HG03025 (cell line): ENCODE measurements at regions not wholly inside any gene's neighbourhood (a gene's known extent, or its start where the extent isn't known, plus 50 kb on each side); places are given as distances from the start of the nearest gene placed in this dataset.
"Not testable (repeated sequence)": the region's sequence is repeated elsewhere in the genome, so short reads cannot be mapped to it uniquely, and the experiment has no call there.

Experiments used
- ATAC-seq: cut with Tn5 transposase; IDR thresholded peaks from one replicate; pipeline ENCODE4 v1.9.1; 2021; ENCODE audit warnings: mild to moderate bottlenecking, moderate library complexity; ENCODE audit not compliant: unreplicated experiment, low FRiP score

- no peak for ATAC-seq
These were observed 115.0 kb upstream of the SLIT3 start for GRCh38 chr5:169415948-169416347.

GRCh38 chr5:169415371-169415770 lies 114.4 kb upstream of the SLIT3 start:
- ATAC-seq = no peak

DNA sequence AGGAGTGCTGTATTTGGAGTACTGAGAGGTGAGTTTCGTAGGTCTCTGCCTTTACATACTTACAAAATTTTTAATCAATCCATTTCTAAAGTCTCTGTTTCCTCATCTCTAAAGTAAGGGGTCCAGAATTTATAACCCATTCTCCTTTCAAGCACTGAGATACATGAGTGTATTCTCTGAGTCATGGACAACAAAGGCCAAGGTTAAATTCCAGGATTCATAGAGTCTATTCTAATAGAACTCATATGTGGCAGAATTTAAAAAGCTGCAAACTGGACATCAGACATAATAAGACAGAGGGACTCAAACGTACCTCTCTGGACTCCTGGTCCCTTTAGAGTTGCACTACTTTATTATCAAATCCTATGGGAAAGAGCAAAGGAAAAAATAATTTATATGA lies 112.5 kb upstream of the SLIT3 start:
- ATAC-seq = no peak

- ATAC-seq = no peak
These were observed 111.9 kb upstream of the SLIT3 start for GRCh38 chr5:169412831-169413230.

- no peak for ATAC-seq
These were observed 111.0 kb upstream of the SLIT3 start for GRCh38 chr5:169411786-169412430.

- no peak for ATAC-seq
These were observed 110.3 kb upstream of the SLIT3 start for GRCh38 chr5:169410996-169411783.

DNA sequence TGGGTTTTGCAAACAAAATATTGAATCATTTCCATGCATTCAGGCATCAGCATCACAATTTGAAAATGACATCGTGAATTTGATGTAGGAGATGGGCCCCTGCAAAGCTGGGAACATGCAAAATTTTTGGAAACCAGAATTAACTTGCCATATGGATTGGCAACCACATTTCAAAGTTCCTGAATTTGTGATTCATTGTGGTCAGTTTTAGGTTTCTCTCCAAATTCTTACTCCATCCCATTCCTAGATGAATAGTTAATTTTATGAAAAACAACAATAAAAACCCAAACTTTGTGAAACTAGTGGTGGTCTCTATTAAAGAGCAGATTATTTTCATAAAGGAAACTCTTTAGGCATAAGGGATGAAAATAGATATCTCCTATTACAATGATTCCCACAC lies 107.8 kb upstream of the SLIT3 start:
- no peak for ATAC-seq

DNA sequence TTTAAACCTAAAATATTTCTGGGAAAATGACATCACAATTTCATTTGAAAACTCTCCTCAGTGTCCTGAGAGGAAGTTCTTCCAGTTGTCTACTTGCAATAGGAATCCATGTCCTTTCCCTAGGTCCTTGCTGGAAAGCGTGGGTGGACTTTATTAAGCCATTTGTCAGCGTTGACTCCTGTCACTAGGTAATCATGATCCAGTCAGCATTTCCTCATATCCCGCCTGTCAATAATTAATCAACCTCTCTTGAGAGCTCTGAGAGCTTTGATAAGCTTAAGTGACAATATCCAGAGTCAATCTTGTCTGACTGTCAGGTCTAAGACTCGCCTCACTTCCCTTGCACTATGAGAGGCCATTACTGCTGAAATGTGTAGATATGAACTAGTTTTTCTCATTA lies 107.2 kb upstream of the SLIT3 start:
- ATAC-seq = no peak

- no peak for ATAC-seq
These were observed 103.3 kb upstream of the SLIT3 start for GRCh38 chr5:169404223-169404622.

DNA sequence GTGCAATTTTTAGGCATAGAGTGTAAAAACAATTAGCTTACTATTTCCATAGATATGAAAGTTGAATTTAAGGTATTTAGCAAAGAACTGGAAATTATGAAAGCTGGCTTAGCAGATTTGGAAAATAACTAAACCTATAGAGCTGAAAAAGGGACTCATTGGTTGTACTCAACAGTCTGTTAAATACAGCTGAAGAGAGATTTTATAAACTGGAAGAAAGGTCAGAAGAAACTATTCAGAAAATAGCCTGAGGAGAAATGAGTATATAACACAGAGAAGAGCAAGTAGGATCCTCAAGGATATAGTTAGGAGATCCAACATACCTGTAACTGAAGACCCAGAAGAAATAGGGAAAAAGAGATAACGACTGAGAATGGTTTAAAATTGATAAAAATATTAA lies 97.6 kb upstream of the SLIT3 start:
- ATAC-seq = no peak

DNA sequence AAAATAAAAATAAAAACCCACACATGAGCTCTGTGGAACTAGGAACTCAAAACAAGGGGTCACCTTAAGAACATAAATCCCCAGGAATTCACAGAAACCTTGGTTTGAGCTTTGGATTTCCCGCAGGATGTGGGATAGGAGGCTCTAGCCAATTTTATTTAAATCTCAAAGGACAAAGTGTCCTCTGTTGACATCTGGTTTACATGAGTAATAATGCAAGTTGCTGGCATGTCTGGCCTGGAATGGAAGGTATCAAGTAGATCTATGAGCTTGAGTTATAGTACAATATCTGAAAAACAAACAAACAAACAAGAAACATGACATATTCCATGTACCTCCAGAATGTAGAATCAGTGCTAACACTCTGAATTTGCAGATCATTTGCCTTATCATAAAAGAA lies 94.2 kb upstream of the SLIT3 start:
- no peak for ATAC-seq

GRCh38 chr5:169394371-169394770 lies 93.4 kb upstream of the SLIT3 start:
- no peak for ATAC-seq

GRCh38 chr5:169393907-169394306 lies 93.0 kb upstream of the SLIT3 start:
- ATAC-seq = no peak

DNA sequence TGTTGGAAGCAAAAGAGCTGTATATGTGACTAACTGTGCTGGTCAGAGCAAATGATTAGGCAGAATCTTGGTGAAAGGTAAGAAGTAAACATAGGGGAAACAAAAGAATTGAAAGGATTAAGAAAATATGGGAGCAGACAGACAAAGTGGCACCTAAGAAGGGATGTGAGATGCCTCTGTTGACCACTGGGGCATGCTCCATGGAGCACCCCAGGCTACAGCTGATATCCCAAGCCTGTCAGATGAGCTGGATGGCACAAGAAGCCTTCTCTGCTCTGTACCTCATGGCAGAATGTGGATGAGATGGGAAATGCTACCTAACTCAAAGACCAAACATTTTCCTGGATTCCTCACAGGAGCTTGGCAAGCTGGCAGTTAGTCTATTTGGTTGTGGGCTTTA lies 89.3 kb upstream of the SLIT3 start:
- ATAC-seq = no peak

- no peak for ATAC-seq
These were observed 88.4 kb upstream of the SLIT3 start for GRCh38 chr5:169389318-169389717.

- no peak for ATAC-seq
These were observed 84.7 kb upstream of the SLIT3 start for GRCh38 chr5:169385636-169386035.

GRCh38 chr5:169384661-169385060 lies 83.7 kb upstream of the SLIT3 start:
- no peak for ATAC-seq

DNA sequence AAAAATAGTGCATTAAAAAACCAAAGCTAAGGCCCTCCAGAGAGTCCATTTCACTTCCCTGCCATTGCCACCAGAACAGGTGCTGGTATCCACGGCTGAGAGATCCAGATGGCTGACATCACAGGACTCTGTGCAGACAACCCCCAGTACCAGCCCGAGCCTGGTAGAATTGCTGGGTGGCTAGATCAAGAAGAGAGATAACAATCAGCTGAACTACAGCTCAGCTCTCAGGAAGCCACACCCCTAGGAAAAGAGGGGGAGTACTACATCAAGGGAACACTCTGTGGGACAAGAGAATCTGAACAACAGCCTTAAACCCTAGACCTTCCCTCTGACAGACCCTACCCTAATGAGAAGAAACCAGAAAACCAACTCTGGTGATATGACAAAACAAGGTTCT lies 73.8 kb upstream of the SLIT3 start:
- ATAC-seq = no peak

DNA sequence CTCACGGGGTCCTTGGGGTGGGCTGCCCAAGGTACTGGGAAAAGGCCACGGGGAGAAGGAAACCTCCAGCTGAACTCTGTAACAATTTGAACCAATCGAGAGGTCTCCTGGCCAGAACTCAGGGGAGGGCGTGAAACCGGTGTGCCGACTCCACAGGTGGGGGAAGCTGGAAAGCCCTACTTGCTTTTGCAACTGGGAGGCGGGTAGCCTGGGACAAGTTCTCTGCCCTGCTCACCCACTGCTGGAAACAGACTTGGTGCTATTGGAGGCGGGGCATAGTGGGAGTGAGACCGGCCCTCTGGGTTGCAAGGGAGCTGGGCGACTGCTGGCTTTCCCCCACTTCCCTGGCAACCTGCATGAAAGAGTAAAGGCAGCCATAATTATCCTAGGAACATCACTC lies 73.2 kb upstream of the SLIT3 start:
- ATAC-seq = no peak

GRCh38 chr5:169371801-169372200 lies 70.9 kb upstream of the SLIT3 start:
- not testable (repeated sequence) for ATAC-seq

DNA sequence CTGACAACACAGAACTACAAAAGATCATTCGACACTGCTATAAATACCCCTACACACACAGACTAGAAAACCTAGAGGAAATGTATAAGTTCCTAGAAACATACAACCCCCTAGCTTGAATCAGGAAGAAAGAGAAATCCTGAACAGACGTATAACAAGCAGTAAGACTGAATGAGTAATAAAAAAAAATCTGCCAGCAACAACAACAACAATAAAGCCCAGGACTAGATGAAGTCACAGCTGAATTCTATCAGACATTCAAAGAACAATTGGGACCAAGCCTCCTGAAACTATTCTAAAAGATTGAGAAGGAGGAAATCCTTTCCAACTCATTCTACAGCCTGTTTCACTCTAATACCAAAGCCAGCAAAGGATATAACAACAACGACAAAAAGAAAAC lies 68.2 kb upstream of the SLIT3 start:
- ATAC-seq = no peak

GRCh38 chr5:169367861-169368260 lies 66.9 kb upstream of the SLIT3 start:
- ATAC-seq = no peak
